ENCODE measurements at regions not wholly inside any gene's neighbourhood (a gene's known extent, or its start where the extent isn't known, plus 50 kb on each side); places are given as distances from the start of the nearest gene placed in this dataset.

DNA sequence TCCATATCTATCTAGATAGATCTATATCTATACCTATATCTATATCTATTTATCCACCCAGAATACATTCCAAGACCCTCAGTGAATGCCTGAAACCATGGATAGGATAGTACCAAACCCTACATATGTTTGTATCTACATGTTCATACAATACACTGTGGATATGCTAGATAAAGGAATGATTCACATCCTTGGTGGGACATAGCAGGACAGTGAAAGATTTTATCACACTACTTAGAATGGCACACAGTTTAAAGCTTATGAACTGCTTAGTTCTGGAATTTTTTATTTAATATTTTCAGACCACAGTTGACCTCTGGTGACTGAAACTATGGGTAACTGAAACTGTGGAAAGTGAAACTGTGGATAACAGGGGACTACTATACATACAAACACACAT lies 198.8 kb upstream of the TTC14 start (continued):
- TF ChIP-seq ZNF462 (CRISPR knock-in tag; IDR thresholded peaks at IDR 0.05), result no peak
- TF ChIP-seq, protein P1, sequence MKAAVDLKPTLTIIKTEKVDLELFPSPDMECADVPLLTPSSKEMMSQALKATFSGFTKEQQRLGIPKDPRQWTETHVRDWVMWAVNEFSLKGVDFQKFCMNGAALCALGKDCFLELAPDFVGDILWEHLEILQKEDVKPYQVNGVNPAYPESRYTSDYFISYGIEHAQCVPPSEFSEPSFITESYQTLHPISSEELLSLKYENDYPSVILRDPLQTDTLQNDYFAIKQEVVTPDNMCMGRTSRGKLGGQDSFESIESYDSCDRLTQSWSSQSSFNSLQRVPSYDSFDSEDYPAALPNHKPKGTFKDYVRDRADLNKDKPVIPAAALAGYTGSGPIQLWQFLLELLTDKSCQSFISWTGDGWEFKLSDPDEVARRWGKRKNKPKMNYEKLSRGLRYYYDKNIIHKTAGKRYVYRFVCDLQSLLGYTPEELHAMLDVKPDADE (IDR thresholded peaks at IDR 0.05), result no peak
- TF ChIP-seq CREB1 (CRISPR knock-in tag; IDR thresholded peaks at IDR 0.05; ENCODE audit: low read depth), result no peak
- TF ChIP-seq NANOG (IDR thresholded peaks at IDR 0.05; ENCODE audit: borderline replicate concordance), result no peak

DNA sequence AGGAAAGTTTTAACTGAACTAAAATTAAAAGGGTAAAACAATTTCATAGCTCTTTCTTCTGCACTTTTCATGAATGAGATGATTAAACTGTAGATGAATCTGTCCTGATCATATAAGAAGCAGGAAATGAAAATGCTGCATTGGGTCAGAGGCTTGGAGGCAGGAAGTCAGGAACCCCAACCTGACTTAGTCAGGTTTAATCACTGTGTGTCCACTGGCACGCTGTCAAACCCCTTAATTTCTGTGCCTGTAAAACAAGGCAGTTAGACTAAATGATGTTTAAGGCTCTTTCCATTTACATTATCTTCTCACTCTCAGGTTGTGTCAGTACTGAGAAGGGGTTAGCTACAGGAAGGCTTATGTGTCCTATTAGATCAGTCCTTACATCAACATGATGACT lies 193.3 kb upstream of the TTC14 start:
- ATAC-seq (no peak), DNase-seq (ENCODE audit: low spot score) (no peak)
- Histone ChIP-seq H3K4me2 (no peak overlapping the region), H3K27me3 (ENCODE audit: insufficient read depth) (no peaks in the 10 kb centered on the region), H3F3A (replicated peaks; ENCODE audit: low read depth) (no peaks in the 10 kb centered on the region), H3K36me3 (ENCODE audit: insufficient read depth) (no peaks in the 10 kb centered on the region), H3K27ac (ENCODE audit: low read depth) (no peak overlapping the region), H3K4me1 (ENCODE audit: insufficient read depth) (no peaks in the 10 kb centered on the region), H3K79me2 (replicated peaks; ENCODE audit: insufficient read depth) (no peaks in the 10 kb centered on the region), H3K4me3 (no peak overlapping the region), H4K20me1 (replicated peaks; ENCODE audit: insufficient read depth) (no peaks in the 10 kb centered on the region), H3K9me2 (ENCODE audit: insufficient read depth) (0 out of 2 replicates have a peak, but pooled peaks cover 3% of the 10 kb centered on the region), H2AFZ (no peak overlapping the region)
- Mint-ChIP-seq H3K27ac (no peak overlapping the region), H3K4me1 (0 out of 3 replicates have a peak, but pooled peaks cover 2% of the 10 kb centered on the region), H3K27me3 (ENCODE audit: insufficient read depth, low read depth, poor library complexity) (no peaks in the 10 kb centered on the region), H3K36me3 (ENCODE audit: low read depth) (no peaks in the 10 kb centered on the region), H3K9me3 (no peaks in the 10 kb centered on the region), H3K4me3 (no peak overlapping the region)
- TF ChIP-seq ZNF331 (CRISPR knock-in tag; IDR thresholded peaks at IDR 0.05; ENCODE audit: low read depth), result no peak
- TF ChIP-seq STAT1 (IDR thresholded peaks at IDR 0.05; ENCODE audit: unreplicated experiment), result no peak
- no peak for TF ChIP-seq ZNF114 (CRISPR knock-in tag; IDR thresholded peaks at IDR 0.05)
- TF ChIP-seq, protein P1 (IDR thresholded peaks at IDR 0.05), result no peak
- no peak for TF ChIP-seq EZH2phosphoT487 (IDR thresholded peaks at IDR 0.05; ENCODE audit: unreplicated experiment)
- no peak for TF ChIP-seq EZH2 (IDR thresholded peaks at IDR 0.05; ENCODE audit: low read depth, unreplicated experiment)
- TF ChIP-seq NANOG (IDR thresholded peaks at IDR 0.05; ENCODE audit: borderline replicate concordance), result no peak
- no peak for TF ChIP-seq CREB1 (CRISPR knock-in tag; IDR thresholded peaks at IDR 0.05; ENCODE audit: low read depth)
- no peak for TF ChIP-seq JUNB (IDR thresholded peaks at IDR 0.05; ENCODE audit: unreplicated experiment)

Measured in GM23338 (cell line).